ENCODE measurements at regions not wholly inside any gene's neighbourhood (a gene's known extent, or its start where the extent isn't known, plus 50 kb on each side); places are given as distances from the start of the nearest gene placed in this dataset.
"Not testable (repeated sequence)": the region's sequence is repeated elsewhere in the genome, so short reads cannot be mapped to it uniquely, and the experiment has no call there.

DNA sequence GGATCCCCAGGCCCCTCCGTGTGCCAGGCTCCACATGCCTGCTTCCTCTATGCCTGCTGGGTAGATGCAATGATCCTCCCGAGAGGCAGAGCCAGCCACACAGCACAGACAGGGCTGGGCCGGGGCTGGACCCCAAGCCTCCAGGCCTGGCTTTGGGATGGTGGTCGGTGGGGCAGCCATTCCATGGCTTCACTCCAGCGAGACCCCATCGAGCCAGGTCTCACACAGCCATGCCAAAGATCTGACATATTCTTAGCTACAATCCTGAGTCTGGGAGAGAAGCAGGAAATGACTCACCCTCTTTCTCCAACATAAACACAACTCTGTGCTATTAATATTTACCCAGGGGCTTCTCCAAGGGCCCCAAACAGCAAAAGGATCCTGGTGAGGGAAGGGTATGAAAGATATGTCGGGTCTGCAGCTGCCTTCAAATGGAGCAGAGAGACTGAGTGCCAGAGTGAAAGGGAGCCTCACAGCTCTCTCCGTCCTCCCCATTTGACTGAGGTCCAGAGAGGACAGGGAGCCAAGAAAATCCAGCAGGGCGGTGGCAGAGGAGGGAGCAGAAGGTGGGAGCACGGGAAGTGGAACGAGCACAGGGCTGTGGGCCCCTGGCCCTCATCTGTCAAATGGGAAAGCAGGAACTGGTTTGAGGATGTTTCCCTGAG lies 639.5 kb downstream of the MATN1 start:
- no peak for DNase-seq (ENCODE audit: low read depth in 2 of 3, low spot score in 1 of 3)

- DNase-seq (ENCODE audit: low read depth in 2 of 3, low spot score in 1 of 3) = no peak
Measured at GRCh38 chr1:30081379-30082102, 641.8 kb downstream of the MATN1 start.

DNA sequence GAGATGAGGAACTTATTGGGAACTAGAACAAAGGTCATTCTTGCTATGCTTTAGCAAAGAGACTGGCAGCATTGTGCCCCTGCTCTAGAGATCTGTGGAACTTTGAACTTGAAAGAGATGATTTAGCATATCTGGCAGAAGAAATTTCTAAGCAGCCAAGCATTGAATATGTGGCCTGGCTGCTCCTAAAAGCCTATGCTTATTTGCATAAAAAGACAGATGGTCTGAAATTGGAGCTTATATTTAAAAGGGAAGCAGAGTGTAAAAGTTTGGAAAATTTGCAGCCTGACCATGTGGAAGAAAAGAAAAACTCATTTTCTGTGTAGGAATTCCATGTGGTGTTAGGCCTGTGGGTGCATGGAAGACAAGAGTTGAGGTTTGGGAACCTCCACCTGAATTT lies 647.5 kb downstream of the MATN1 start:
- DNase-seq (ENCODE audit: low read depth in 2 of 3, low spot score in 1 of 3) = not testable (repeated sequence)

GRCh38 chr1:30068787-30069472 lies 654.5 kb downstream of the MATN1 start:
- no peak for DNase-seq (ENCODE audit: low read depth in 2 of 3, low spot score in 1 of 3)

- no peak for DNase-seq (ENCODE audit: low read depth in 2 of 3, low spot score in 1 of 3)
Measured at GRCh38 chr1:30064547-30064946, 658.8 kb downstream of the MATN1 start.

- DNase-seq (ENCODE audit: low read depth in 2 of 3, low spot score in 1 of 3) = no peak
Measured at GRCh38 chr1:30063621-30064280, 659.6 kb downstream of the MATN1 start.

- DNase-seq (ENCODE audit: low read depth in 2 of 3, low spot score in 1 of 3) = no peak
Measured at GRCh38 chr1:30061292-30062220, 661.8 kb downstream of the MATN1 start.

- no peak for DNase-seq (ENCODE audit: low read depth in 2 of 3, low spot score in 1 of 3)
Measured at GRCh38 chr1:30060738-30061137, 662.6 kb downstream of the MATN1 start.

DNA sequence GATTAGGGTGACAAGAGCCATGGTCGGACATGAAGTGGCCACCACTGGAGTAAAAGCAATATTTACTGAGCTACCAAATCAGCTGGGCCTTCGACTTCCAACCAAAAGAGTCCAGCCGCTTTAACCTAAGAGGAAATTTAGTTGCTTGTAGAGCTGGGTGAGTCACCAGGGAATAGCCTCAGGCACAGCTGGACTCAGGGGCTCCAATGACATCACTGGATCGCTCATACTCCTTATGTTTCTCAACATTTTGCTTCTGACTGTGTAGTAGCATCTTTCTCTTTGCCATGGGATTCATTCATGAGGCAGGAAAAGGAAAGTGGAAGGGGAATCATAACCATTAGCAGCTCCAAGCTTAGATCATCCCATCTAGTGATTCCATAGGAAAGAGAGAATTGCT lies 664.4 kb downstream of the MATN1 start:
- DNase-seq (ENCODE audit: low read depth in 2 of 3, low spot score in 1 of 3) = no peak

DNA sequence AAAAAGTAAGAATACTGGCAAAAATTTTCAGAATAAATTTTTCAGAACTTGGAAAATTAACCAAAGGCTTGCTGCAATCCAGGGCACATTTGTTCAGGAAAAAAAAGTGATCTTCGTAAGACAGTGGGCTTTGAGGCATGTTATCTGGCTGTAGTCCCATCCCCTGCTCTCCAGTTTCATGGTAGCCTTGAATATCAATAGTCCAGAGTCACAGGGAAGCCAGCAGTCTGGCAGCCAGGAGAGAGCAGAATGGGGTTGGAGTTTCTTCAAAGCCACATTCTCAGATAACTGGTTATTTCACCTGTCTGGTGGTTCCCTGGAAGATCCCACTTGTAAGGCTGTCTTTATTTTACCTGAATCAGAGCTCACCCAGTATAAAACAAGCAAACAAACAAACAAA lies 669.3 kb downstream of the MATN1 start:
- DNase-seq (ENCODE audit: low read depth in 2 of 3, low spot score in 1 of 3) = no peak

- DNase-seq (ENCODE audit: low read depth in 2 of 3, low spot score in 1 of 3) = no peak
Measured at GRCh38 chr1:30052178-30052577, 671.2 kb downstream of the MATN1 start.

GRCh38 chr1:30051777-30052176 lies 671.6 kb downstream of the MATN1 start:
- no peak for DNase-seq (ENCODE audit: low read depth in 2 of 3, low spot score in 1 of 3)

DNA sequence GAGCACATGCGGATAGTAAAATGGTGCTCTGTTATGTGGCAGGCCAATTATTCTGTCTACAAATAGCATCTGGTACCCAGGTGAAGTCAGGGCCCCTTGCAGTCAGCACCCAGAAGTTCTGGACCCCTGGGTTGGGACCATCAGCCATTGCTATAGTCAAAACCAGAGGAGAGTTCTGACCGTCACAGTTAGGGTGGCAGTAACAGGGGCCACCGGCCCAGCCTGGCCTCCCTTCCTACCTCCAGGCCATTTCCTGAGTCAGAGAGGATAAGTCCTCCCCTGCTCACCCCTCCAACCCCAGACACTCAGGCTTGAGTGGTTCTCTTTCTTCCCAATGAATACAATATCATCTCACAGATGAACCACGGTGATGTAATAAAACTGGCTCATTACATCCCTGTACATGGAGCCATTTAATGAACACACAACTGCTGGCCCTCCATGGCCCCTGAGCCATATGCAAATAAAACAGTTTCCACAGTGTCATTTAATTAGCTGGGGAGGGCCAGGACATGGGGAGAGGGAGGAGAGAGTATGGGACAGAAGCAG lies 673.6 kb downstream of the MATN1 start:
- DNase-seq (ENCODE audit: low read depth in 2 of 3, low spot score in 1 of 3) = no peak

DNA sequence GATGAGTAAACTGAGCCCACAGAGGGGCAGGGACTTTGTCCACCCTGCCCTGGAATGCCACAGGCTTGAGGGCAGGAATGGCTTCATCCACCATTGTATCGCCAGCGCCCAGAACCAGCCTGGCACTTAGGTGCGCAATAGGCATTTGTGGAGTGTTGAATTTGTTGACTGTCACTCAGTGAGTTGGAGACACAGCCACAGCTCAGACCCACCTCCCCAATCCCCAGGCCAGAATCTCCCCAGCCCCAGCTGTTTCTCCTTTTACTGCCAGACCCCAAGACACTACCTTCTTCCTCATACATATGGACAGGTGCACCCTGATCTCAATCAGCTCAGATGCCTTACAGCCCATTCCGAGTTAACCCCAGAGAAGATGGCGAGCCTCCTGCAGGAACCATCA lies 674.5 kb downstream of the MATN1 start:
- no peak for DNase-seq (ENCODE audit: low read depth in 2 of 3, low spot score in 1 of 3)

DNA sequence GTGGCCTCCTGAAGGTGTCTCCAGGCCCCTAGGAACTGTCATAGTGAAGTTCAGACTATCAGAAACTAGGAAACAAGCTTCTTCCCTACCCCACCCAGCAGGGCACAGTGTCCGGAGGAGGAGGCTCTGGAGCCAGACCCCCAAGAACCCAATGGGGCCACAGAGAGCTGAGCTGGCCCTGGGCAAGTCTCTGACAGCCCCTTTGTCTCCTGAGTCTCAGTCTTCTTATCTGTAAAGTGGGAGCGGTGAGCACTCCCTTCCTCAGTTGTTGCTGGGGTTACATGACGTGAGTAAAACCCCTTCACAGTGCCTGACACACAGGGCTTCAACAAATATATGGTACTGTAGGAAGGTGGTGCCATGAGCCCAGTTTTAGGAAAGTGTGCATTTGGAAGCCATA lies 675.8 kb downstream of the MATN1 start:
- no peak for DNase-seq (ENCODE audit: low read depth in 2 of 3, low spot score in 1 of 3)

DNA sequence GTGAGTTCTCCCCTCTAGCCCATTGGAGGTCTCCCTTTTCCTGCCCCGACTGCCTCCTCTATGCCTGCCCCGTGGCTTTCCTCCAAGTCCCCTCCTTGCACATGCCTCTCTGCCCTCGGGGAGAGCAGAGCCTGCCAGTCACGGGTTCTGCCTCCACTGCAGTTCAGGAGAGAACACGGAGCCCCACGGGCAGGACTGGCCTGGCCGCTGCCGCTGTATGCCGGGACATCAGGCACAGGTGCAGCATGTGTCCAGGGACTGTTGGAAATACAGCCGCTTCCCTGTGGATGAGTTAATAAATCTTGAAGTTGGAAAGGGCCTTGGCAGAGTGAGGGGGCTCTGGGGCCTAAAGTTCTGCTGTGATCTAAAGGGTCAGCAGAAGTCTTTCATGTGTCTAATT lies 676.6 kb downstream of the MATN1 start:
- DNase-seq (ENCODE audit: low read depth in 2 of 3, low spot score in 1 of 3) = no peak

GRCh38 chr1:30045304-30046090 lies 677.9 kb downstream of the MATN1 start:
- DNase-seq (ENCODE audit: low read depth in 2 of 3, low spot score in 1 of 3) = no peak

- DNase-seq (ENCODE audit: low read depth in 2 of 3, low spot score in 1 of 3) = no peak
Measured at GRCh38 chr1:30044656-30045144, 678.7 kb downstream of the MATN1 start.

GRCh38 chr1:30043731-30044408 lies 679.5 kb downstream of the MATN1 start:
- DNase-seq (ENCODE audit: low read depth in 2 of 3, low spot score in 1 of 3) = no peak

Measured in stimulated activated CD4-positive, alpha-beta T cell treated with anti-CD3 and anti-CD28 coated beads, Interleukin-12 subunit alpha, Interleukin-12 subunit beta, amount 100 ng/mL, for 48 hours (primary cell).